Sigmoid colon (tissue), 6 donors: ENCODE measurements at regions not wholly inside any gene's neighbourhood (a gene's known extent, or its start where the extent isn't known, plus 50 kb on each side); places are given as distances from the start of the nearest gene placed in this dataset.

Experiments used
- DNase-seq: peaks from one replicate; pipeline ENCODE4 v3.0.0-alpha.2; 2019
- H3K27ac ChIP-seq, 4 donors: fragments of 200-600 bp; sonication (generic); one replicate each; pipeline ENCODE4 v1.5.1; 2016 to 2019; ENCODE audit warnings: mild to moderate bottlenecking in 1 of 4
- H3K27me3 ChIP-seq, 3 donors: fragments of 200-600 bp; sonication (generic); one replicate each; pipeline ENCODE4 v1.5.1; 2019; ENCODE audit warnings: mild to moderate bottlenecking in 1 of 3
- H3K36me3 ChIP-seq, 4 donors: fragments of 200-600 bp; sonication (generic); one replicate each; pipeline ENCODE4 v1.5.1; 2016 to 2019
- H3K4me1 ChIP-seq, 4 donors: fragments of 200-600 bp; sonication (generic); one replicate each; pipeline ENCODE4 v1.5.1; 2017 to 2019
- H3K4me3 ChIP-seq, 4 donors: fragments of 200-600 bp; sonication (generic); one replicate each; pipeline ENCODE4 v1.5.1; 2017 to 2019; ENCODE audit warnings: mild to moderate bottlenecking in 2 of 4, moderate library complexity in 1 of 4
- H3K9me3 ChIP-seq, 4 donors: fragments of 200-600 bp in 3 of 4; sonication (generic) in 3 of 4; one replicate each; pipeline versions ENCODE4 v1.5.1 to v1.6.1; 2013 to 2019
- CTCF ChIP-seq, 4 experiments: fragments of 450-650 bp in 3 of 4; fragments of 200-600 bp in 1 of 4; IDR thresholded peaks; one replicate each; pipeline ENCODE4 v1.5.1; 2016 to 2019; ENCODE audit warnings: antibody characterized with exemption in 4 of 4, mild to moderate bottlenecking in 3 of 4, moderate library complexity in 2 of 4
- EP300 ChIP-seq, 4 donors: sonication (generic); formaldehyde crosslinking; IDR thresholded peaks; one replicate each; pipeline ENCODE4 v1.6.1; 2017; ENCODE audit warnings: antibody characterized with exemption in 4 of 4
- POLR2A ChIP-seq, 2 donors: fragments of 450-650 bp; IDR thresholded peaks; one replicate each; pipeline ENCODE4 v1.6.1; 2016; ENCODE audit warnings: antibody characterized with exemption in 2 of 2, mild to moderate bottlenecking in 2 of 2, moderate library complexity in 2 of 2
- POLR2AphosphoS5 ChIP-seq, 4 donors: sonication (generic); formaldehyde crosslinking; IDR thresholded peaks; one replicate each; pipeline ENCODE4 v1.6.1; 2017; ENCODE audit warnings: antibody characterized with exemption in 4 of 4
- WGBS, 2 donors: extraction: QIAGEN DNeasy Blood & Tissue Kit; methylation state at CpG; one replicate each; pipeline ENCODE4 v1.1.7; 2013; 5-methylcytosine and 5-hydroxymethylcytosine counted together
- intact Hi-C: fragments of 100-400 bp; cut with DNase I; formaldehyde crosslinking; loops from one replicate; pipeline ENCODE4 v1.15.1; 2023
- donor health status: healthy with polysubstance abuse.
- donor health status: healthy.

- intact Hi-C loops: no loop called here
- Histone ChIP-seq H3K36me3 (no peaks in the 10 kb centered on the region), H3K27me3 (no peaks in the 10 kb centered on the region), H3K4me1 (no peaks in the 10 kb centered on the region), H3K9me3 (no peaks in the 10 kb centered on the region), H3K4me3 (no peak overlapping the region), H3K27ac (no peak overlapping the region)
- 88 to 91% methylated on average over 6 of the region's 6 CpGs for whole genome bisulfite sequencing, 2 donors
- no peak for TF ChIP-seq EP300 (IDR thresholded peaks at IDR 0.05)
- no peak for TF ChIP-seq POLR2AphosphoS5 (IDR thresholded peaks at IDR 0.05)
- no peak for TF ChIP-seq CTCF (IDR thresholded peaks at IDR 0.05)
- TF ChIP-seq POLR2A (IDR thresholded peaks at IDR 0.05): no peak
- no peak for DNase-seq
Observed at GRCh38 chr4:4937926-4938325, 78.5 kb downstream of the MSX1 start.

- Histone ChIP-seq H3K27me3 (no peaks in the 10 kb centered on the region), H3K9me3 (no peaks in the 10 kb centered on the region), H3K36me3 (no peaks in the 10 kb centered on the region), H3K4me1 (no peaks in the 10 kb centered on the region), H3K4me3 (no peak overlapping the region), H3K27ac (no peak overlapping the region)
- WGBS, 2 donors: 69 to 75% methylated on average over 1 of the region's 1 CpG
- intact Hi-C loops: no loop called here
- DNase-seq: no peak
- no peak for TF ChIP-seq EP300 (IDR thresholded peaks at IDR 0.05)
Observed at GRCh38 chr4:4941751-4942150, 77.5 kb downstream of the CYTL1 start.

- TF ChIP-seq EP300 (IDR thresholded peaks at IDR 0.05): no peak
- TF ChIP-seq POLR2AphosphoS5 (IDR thresholded peaks at IDR 0.05): no peak
- WGBS, 2 donors: 62 to 75% methylated on average over 3 of the region's 3 CpGs
- Histone ChIP-seq H3K36me3 (no peaks in the 10 kb centered on the region), H3K9me3 (no peaks in the 10 kb centered on the region), H3K4me3 (no peak overlapping the region), H3K27ac (no peak overlapping the region), H3K27me3 (no peaks in the 10 kb centered on the region), H3K4me1 (no peaks in the 10 kb centered on the region)
- no peak for DNase-seq
- intact Hi-C loops: no loop called here
Observed at GRCh38 chr4:4942658-4943057, 76.6 kb downstream of the CYTL1 start.

- no peaks in the 10 kb centered on the region for H3K36me3 ChIP-seq
- H3K27ac ChIP-seq: no peak overlapping the region
- WGBS, 2 donors: 57 to 76% methylated on average over 3 of the region's 3 CpGs
- H3K27me3 ChIP-seq: no peaks in the 10 kb centered on the region
- intact Hi-C loops: no loop called here
- no peak for DNase-seq
- no peaks in the 10 kb centered on the region for H3K4me1 ChIP-seq
- TF ChIP-seq EP300 (IDR thresholded peaks at IDR 0.05): no peak
- no peak overlapping the region for H3K4me3 ChIP-seq
- no peaks in the 10 kb centered on the region for H3K9me3 ChIP-seq
Observed at GRCh38 chr4:4945021-4945420, 74.2 kb downstream of the CYTL1 start.

GRCh38 chr4:4945829-4946228 lies 73.4 kb downstream of the CYTL1 start:
- no peak overlapping the region for H3K4me3 ChIP-seq
- H3K36me3 ChIP-seq: no peaks in the 10 kb centered on the region
- H3K9me3 ChIP-seq: no peaks in the 10 kb centered on the region
- TF ChIP-seq CTCF (IDR thresholded peaks at IDR 0.05) (no peak), POLR2AphosphoS5 (IDR thresholded peaks at IDR 0.05) (no peak)
- no peaks in the 10 kb centered on the region for H3K4me1 ChIP-seq
- DNase-seq: no peak
- H3K27me3 ChIP-seq: no peaks in the 10 kb centered on the region
- 49 to 78% methylated on average over 1 of the region's 1 CpG for WGBS, 2 donors
- H3K27ac ChIP-seq: no peak overlapping the region
- intact Hi-C loops: no loop called here

- H3K4me3 ChIP-seq: no peak overlapping the region
- no peak for DNase-seq
- no peaks in the 10 kb centered on the region for H3K36me3 ChIP-seq
- WGBS, 2 donors: 67 to 84% methylated on average over 6 of the region's 6 CpGs
- H3K27me3 ChIP-seq: no peaks in the 10 kb centered on the region
- no peaks in the 10 kb centered on the region for H3K9me3 ChIP-seq
- no peaks in the 10 kb centered on the region for H3K4me1 ChIP-seq
- TF ChIP-seq POLR2A (IDR thresholded peaks at IDR 0.05) (no peak), EP300 (IDR thresholded peaks at IDR 0.05) (no peak), POLR2AphosphoS5 (IDR thresholded peaks at IDR 0.05) (no peak), CTCF (IDR thresholded peaks at IDR 0.05) (no peak)
- H3K27ac ChIP-seq: no peak overlapping the region
- intact Hi-C loops: no loop called here
Observed at GRCh38 chr4:4946416-4946815, 72.8 kb downstream of the CYTL1 start.
